Tibial nerve (tissue), 4 donors: ENCODE measurements at regions not wholly inside any gene's neighbourhood (a gene's known extent, or its start where the extent isn't known, plus 50 kb on each side); places are given as distances from the start of the nearest gene placed in this dataset.

Experiments used
- EP300 ChIP-seq, 2 donors: sonication (generic); formaldehyde crosslinking; IDR thresholded peaks; one replicate each; pipeline ENCODE4 v1.6.1; 2017; ENCODE audit warnings: antibody characterized with exemption in 2 of 2, mild to moderate bottlenecking in 1 of 2
- POLR2A ChIP-seq, 2 donors: fragments of 450-650 bp; IDR thresholded peaks; one replicate each; pipeline ENCODE4 v1.6.1; 2017; ENCODE audit warnings: antibody characterized with exemption in 2 of 2, mild to moderate bottlenecking in 2 of 2, moderate library complexity in 2 of 2
- TF ChIP-seq, protein P1 (sequence below), 5 experiments: fragments of 200-600 bp in 3 of 5; fragments of 450-650 bp in 2 of 5; sonication (generic) in 3 of 5; IDR thresholded peaks; one replicate each; pipeline ENCODE4 v1.5.1; 2016 to 2019; ENCODE audit warnings: antibody characterized with exemption in 5 of 5, mild to moderate bottlenecking in 3 of 5, moderate library complexity in 2 of 5

DNA sequence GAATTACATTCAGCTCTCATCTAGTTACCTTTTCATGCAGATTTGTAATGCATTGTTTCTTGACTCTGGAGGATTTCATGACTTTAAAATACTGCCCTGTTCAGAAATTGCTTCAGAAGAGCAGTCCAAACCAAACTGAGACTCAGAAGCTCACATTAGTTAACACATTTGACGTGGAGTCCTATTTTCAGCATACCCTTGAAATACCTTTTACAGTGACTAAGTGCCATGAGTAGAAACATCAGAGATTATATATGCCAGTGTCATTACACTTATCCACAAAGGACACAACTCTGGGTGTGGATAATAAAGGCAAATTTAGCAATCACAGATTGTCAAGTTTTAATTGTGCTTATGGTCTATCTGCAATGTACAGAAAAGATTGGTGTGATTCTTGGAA, 459.6 kb downstream of the FRK start:
- TF ChIP-seq, protein P1, sequence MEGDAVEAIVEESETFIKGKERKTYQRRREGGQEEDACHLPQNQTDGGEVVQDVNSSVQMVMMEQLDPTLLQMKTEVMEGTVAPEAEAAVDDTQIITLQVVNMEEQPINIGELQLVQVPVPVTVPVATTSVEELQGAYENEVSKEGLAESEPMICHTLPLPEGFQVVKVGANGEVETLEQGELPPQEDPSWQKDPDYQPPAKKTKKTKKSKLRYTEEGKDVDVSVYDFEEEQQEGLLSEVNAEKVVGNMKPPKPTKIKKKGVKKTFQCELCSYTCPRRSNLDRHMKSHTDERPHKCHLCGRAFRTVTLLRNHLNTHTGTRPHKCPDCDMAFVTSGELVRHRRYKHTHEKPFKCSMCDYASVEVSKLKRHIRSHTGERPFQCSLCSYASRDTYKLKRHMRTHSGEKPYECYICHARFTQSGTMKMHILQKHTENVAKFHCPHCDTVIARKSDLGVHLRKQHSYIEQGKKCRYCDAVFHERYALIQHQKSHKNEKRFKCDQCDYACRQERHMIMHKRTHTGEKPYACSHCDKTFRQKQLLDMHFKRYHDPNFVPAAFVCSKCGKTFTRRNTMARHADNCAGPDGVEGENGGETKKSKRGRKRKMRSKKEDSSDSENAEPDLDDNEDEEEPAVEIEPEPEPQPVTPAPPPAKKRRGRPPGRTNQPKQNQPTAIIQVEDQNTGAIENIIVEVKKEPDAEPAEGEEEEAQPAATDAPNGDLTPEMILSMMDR (IDR thresholded peaks at IDR 0.05): no peak
- TF ChIP-seq POLR2A (IDR thresholded peaks at IDR 0.05) (no peak), EP300 (IDR thresholded peaks at IDR 0.05) (no peak)
